RKO (cell line): ENCODE measurements at regions not wholly inside any gene's neighbourhood (a gene's known extent, or its start where the extent isn't known, plus 50 kb on each side); places are given as distances from the start of the nearest gene placed in this dataset.
A peak's percentile ranks its signal among the peaks of the same experiment; 100 is the strongest.
"Not testable (repeated sequence)": the region's sequence is repeated elsewhere in the genome, so short reads cannot be mapped to it uniquely, and the experiment has no call there.

Experiments
- DNase-seq: peaks from one replicate; pipeline ENCODE4 v3.0.0-alpha.2; 2016; ENCODE audit warnings: low spot score

- DNase-seq = peak; percentile 73
These were observed 118.2 kb upstream of the C7orf33 start for GRCh38 chr7:148472406-148472805.

- DNase-seq = no peak
These were observed 116.7 kb upstream of the C7orf33 start for GRCh38 chr7:148473703-148474480.

GRCh38 chr7:148474481-148475025, 116.0 kb upstream of the C7orf33 start:
- DNase-seq = no peak

DNA sequence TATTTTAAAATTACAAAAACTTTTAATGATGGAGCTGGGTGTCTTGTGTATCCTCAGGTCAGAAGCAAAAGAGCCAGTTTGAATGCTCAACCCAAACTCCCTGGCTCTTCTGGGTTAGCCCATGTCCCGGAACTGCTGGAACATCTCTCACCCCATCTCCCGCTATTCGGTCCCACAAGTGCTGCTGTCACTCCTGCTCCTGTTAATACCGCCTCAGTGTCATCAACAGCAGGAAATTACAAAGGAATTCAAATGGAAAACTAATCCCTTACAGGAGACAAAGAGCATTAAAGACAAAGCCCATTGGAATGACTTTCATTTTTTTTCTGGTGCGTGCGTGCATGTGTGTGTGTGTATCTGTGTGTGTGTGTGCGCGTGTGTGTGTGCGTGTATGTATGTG, 112.0 kb upstream of the C7orf33 start:
- no peak for DNase-seq

DNA sequence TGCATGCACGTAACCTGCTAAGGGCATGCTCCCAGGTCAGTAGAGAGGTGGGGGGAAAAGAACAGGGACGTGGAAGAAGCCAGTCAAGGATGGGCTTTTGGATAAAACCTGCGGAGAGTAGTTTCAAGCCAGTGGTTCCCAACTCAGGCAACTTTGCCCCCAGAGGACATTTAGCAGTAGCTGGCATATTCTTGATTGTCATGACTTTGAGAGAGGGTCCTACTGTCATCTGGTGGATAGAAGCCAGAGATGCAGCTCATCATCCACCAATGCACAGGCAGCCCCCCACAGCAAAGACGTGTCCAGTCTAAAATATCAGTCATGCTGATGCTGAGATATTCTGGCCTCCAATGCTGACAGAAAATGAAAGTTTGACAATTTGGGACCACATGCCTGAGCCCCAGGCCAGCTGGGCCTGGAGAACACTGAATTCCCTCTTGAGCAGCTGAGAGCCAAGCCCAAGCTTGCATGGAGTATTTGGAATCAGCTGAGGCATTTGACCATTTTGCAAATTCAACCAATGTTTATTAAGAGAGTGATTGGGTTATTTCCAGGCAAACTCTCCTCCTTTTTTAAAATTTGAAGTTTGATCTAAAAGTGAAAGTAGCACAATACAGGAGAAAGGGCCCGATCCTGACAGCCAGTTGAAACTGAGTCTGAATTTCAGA, 110.0 kb upstream of the C7orf33 start:
- no peak for DNase-seq

DNA sequence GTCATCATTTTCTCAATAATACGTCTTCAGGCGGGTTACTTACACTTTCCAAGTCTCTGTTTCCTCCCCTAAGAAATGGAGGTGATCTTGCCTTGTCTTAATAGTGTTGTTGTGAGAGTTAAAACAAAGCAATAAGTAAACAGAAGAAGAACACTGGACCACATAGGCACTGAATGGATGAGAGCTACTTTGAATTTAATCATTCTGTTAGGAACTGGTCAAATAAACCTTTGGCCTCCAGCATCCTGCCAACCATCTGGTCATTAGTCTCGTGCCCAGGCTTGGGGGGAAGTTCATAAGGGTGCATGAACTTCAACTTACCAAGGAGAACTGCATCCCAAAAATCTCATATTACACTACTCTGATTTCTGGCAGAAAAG, 109.4 kb upstream of the C7orf33 start:
- no peak for DNase-seq

DNA sequence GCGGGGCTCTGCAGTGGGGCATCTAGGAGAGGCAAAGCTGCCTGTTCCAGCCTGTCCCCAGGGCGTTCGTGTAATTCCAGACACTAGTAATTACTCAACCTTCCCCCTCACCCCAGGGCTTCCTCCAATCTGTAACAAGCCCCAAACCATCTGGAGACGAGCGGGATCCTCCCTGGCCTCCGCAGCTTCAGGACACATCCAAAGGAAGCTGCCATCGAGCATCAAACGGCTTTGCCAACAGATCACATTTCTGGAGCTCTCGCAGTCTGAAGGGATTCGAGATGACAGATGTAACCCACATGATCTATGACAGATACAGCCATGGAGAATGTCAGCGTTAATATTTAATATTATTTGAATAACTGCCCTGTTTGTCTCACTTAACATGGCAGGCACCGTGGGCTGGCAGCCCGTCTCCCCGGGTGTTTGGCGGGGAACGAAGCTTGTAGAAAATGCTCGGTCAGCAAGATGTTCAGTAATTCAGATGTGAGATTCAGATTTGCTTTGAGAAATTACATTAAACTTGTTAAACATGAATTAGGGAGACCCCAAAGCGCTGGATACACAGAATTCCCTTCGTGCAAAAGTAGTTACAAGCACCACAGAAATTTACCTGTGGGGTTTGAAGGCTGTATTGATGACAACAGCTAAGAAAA, 108.5 kb upstream of the C7orf33 start:
- DNase-seq = no peak

DNA sequence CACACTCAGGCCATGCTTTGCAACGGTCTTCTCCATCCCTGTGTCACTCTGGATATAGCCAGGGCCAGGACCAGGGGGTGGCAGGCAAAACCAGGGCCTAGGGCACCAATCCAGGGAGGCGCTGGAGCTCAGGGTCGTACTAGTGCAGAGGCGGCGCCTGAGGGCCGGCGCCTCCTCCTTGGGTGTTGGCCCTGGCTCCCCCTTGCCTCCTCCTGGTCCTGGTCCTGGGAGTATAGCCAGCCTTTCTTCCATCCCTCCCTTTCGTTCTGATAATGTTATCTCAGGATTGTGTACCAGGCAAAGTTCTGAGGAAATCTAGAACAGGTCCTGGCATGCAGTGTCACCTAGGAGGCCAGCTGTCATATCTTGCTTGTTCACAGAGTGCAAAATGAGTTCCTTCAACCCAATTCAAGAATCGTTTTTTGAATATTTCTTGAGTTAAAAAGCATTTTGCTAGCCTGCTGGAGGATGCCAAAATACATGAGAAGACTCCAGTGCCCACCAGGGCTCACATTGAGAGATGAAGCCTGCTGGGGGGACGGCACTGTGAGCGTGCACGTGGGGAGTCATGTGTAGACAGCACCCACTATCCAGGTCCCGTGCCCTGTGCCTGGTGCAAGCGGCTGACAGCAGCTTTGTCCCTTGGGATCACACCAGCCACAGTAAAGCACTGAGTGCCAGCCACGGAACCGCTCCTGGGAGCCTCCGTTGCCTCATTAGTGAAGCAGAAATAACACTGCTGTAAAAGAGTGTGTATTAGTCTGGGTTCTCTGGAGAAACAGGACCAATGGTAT, 106.9 kb upstream of the C7orf33 start:
- DNase-seq = no peak

- DNase-seq = no peak
These were observed 106.1 kb upstream of the C7orf33 start for GRCh38 chr7:148484486-148484885.

- peak; percentile 33 for DNase-seq
These were observed 104.9 kb upstream of the C7orf33 start for GRCh38 chr7:148485618-148486017.

DNA sequence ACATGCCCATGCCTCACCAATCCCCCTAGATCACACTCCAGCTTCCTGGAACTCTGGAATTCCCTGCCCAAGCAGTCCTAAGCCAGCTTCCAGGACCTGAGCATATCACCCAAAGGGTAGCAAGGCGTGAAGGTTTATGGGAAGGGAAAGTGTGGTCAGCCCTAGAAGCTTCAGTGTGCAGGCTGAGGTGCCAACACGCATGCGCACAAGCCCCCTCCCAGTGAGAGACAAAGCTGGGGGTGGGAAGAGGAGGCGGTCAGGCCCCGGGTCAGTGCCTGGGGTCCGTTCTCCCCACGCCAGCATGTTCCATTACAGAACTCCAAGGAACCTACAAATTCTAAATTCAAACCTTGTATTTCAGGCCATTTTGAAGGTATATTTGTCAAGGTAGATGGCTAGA, 103.6 kb upstream of the C7orf33 start:
- DNase-seq = no peak

- DNase-seq = no peak
These were observed 102.7 kb upstream of the C7orf33 start for GRCh38 chr7:148487912-148488311.

GRCh38 chr7:148489678-148490077, 100.9 kb upstream of the C7orf33 start:
- DNase-seq = no peak

GRCh38 chr7:148492157-148492860, 98.3 kb upstream of the C7orf33 start:
- DNase-seq = no peak

DNA sequence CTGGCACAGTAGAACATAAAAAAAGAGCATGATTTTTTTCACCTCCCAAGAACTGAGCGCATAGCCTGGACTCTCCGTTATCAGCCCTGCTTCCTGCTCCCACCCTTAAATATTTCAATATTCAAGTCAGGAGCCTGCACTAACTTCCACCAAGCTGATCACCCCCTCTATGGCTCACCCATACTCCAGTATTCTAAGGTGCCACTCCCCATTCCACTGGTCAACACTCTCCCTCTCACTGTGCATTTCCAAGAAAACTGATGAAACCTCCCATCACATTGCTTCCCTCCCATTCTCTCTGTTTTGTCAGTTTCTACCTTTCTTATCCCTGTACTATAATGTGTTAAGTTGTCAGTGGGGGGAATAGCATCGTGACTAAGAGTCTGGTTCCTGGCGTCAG, 95.0 kb upstream of the C7orf33 start:
- DNase-seq = no peak

DNA sequence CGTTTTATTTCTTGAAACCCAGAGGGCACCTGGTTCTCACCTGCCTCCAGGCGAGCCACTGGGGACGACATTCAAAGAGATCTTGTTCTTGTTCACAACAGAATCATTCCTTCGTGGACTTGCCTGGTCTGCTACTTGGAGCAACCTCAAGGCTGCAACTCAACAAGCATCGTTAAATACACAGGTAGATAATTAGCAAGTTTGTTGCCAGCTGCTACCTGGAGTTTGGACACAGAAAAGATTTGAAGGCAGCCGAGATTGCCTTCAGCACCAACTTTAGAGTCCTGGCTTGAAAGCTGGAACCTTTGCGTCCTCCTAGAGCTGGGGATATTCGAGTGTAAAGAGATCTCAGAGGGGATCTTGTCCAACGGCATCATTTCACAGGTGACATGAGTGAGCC, 89.6 kb upstream of the C7orf33 start:
- no peak for DNase-seq

GRCh38 chr7:148503900-148504487, 86.6 kb upstream of the C7orf33 start:
- peak; percentile 63 for DNase-seq

DNA sequence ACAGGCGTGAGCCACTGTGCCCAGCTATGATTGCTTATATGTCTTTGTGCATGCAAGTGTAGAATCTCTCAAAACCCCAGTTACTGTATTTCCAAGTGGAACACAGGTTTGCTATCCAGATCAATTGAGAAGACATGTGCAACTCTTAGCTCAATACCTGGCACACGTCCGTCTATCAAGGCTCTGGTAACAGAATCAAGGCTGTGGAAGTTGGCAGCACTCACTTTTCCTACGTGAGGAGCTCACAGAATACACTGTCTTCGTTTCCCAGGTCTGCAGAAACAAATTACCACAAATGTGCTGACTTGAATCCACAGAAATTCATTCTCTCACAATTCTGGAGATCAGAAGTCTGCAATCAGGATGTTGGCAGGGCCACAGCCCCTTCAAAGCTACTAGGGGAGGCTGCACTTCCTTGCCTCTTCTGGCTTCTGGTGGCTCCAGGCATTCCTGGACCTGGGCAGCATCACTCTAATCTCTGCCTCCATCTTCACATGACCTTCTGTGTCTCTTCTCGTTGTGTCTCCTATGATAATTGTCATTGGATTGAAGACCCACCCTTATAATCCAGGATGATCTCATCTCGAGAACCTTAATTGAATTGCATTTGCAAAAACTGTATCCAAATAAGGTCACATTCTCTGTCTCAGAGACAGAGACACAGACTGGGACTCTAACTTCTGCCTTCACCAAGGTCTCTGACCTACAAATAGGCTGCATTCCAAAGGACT, 84.8 kb upstream of the C7orf33 start:
- DNase-seq = no peak

DNA sequence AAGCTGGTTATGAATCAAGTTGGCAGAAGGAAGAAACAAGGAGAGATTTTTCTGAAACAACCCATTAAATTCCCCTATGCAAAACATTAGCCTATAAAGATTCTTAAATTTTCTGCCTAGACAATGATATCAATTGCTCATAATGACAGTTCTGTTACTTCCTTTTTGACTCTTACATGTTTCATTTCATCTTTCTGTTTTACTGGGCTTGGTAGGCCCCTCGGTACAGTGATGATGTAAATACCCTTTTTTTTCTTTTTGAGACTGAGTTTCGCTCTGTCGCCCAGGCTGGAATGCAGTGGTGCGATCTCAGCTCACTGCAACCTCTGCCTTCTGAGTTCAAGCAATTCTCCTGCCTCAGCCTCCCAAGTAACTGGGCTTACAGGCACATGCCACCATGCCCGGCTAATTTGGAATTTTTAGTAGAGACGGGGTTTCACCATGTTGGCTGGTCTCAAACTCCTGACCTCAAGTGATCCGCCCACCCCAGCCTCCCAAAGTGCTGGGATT, 83.4 kb upstream of the C7orf33 start:
- not testable (repeated sequence) for DNase-seq

DNA sequence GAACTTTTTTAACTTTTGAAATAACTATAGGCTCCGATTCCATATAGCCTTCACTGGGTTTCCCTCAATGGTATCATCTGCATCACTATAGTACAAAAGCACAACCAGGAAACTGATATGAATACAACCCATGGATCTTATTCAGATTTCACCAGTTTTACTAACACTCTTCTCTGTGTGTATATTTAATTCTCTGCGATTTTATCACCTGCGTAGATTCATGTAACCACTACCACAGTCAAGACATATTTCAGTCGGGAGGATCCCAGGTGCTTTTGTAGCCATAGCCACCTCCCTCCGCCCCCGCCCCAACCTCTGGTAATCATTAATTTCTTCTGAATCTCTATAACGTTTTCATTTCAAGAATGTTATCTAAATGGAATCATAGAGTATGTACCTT, 82.8 kb upstream of the C7orf33 start:
- DNase-seq = no peak
